ENCODE measurements at regions not wholly inside any gene's neighbourhood (a gene's known extent, or its start where the extent isn't known, plus 50 kb on each side); places are given as distances from the start of the nearest gene placed in this dataset.

- TF ChIP-seq POLR2AphosphoS5 (IDR thresholded peaks at IDR 0.05; ENCODE audit: low read depth) (no peak), CTCF (conservative IDR thresholded peaks at IDR 0.05; ENCODE audit: low read depth in 2 of 2) (peak; percentile 7 to 35; a peak in 2 of 4 replicates), ETS1 (IDR thresholded peaks at IDR 0.05) (no peak), EZH2 (IDR thresholded peaks at IDR 0.05; ENCODE audit: low read depth, unreplicated experiment) (no peak), NANOG (IDR thresholded peaks at IDR 0.05; ENCODE audit: borderline replicate concordance) (no peak), EZH2phosphoT487 (IDR thresholded peaks at IDR 0.05; ENCODE audit: unreplicated experiment) (no peak), REST (IDR thresholded peaks at IDR 0.05; ENCODE audit: unreplicated experiment) (no peak), JUNB (IDR thresholded peaks at IDR 0.05; ENCODE audit: unreplicated experiment) (no peak), CREB1 (CRISPR knock-in tag; IDR thresholded peaks at IDR 0.05; ENCODE audit: low read depth) (no peak)
Measured at GRCh38 chr1:157347506-157347905, 204.8 kb downstream of the FCRL5 start.
